Right forelimb (tissue), 1 donor: ENCODE measurements at regions not wholly inside any gene's neighbourhood (a gene's known extent, or its start where the extent isn't known, plus 50 kb on each side); places are given as distances from the start of the nearest gene placed in this dataset.

ENCODE experiments used
- DNase-seq: peaks from one replicate; pipeline ENCODE4 v3.0.0-alpha.2; 2018

DNA sequence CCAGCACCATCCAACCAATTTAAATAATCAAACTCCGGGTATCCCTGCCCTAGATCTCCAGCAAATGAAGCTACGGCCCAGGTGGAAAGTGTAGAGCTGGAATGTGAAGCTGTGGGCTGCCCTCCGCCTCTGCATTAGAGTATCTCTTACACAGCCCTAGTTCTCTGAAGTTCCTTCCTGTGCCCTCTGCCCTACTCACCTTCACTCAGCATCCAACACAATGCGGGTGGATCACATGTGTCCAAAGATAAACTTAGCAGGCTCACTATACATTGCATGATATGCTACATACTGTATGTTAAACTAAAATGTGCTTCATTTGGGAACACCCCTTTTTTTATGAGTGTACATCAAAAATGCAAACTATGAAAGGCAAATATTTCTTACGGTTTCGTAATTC lies 70.0 kb upstream of the RAD23B start:
- no peak for DNase-seq

DNA sequence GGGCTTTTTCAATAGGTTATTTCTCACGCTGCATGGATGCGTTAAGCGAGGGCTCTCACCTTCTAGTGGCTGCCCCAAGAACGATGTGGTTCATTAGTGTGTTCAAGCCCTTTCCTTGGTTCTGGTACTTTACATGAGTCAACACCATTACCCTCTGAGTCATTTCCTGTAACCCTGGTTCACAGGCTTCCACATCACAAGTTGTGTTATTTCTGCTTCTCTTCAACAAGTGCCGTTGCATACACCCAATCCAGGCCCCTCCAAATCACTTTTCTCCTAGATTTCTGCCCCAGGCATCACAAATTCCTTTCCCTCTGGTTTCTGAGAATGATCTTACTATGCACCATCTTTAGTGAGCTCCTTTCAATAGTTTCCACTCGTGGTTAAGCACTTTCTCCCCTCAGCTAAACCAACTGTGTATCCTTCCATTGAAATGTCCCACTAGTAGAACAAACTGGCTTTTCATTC lies 69.5 kb upstream of the RAD23B start:
- no peak for DNase-seq

DNA sequence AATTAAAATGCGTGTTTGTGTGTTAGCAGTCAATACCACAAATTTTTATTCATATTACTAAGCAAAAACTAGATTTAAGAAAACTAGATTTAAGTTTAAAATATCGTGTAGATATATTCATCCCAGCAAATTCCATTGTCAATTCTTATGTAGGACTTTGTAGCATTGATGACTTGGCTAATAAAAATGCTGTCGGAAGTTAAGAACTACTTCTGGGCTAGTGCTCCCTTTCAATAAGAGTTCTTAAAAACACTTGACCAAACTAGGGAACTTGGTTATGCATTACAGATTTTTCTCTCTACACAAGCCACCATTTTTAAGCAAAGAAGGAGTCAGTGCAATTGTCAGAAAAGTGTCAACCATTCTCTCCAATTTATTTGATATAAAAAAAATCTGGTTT lies 68.7 kb upstream of the RAD23B start:
- DNase-seq, result no peak

DNA sequence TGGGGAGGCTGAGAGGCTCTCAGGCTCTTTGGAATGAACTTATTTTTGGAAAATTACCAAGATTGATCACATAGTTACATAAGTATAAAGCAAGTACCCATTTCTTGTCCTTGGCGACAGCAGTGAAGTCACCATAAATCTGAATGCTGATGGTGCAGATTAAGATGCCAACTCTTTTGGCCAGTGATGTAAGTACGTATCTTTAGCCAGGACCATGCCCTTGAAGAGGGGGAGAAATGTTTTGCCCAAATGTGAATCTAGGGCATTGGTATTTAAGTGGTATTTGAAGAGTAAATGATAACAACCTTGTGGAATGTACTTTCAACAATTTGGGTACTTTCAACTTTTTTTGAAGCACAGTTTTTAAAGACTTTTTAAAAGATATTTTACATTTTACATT lies 68.2 kb upstream of the RAD23B start:
- DNase-seq, result no peak

DNA sequence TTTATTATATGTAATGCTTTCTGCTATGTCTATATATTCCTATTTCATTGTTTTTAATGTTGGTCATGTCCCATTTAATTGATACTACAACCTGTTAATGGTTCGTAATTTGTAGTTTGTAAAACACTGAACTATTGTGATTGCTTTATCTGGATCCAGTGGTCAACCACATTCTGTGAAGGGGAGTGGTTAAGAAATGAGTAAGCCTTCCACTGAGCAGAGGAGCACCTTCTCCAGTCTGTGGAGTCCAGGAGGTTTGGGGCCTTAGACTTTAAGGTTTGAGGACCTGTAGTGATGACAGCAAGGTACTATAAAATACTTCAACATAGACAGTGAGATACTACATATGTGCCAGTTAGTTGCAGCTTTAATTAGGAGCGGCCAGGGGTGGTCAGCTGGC lies 67.7 kb upstream of the RAD23B start:
- DNase-seq, result no peak

DNA sequence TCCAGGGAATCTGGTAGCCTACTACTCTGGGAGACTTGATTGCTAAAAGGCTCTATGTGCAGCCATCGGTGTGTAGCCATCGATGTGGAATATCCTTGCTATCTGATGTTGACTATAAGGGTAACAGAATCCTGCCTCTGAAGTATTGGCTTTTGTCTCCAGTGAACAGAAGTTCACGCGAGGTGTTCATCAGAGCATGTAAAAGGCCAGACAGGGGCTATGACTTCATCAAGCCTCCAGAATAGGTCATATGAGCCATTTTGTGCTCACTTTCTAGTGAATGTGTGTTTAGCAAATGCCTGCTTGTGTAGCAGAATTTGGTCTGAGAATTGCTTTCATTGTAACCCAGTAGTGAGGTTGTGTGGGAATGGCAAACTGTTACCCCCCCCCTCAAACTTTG lies 66.8 kb upstream of the RAD23B start:
- DNase-seq, result no peak

DNA sequence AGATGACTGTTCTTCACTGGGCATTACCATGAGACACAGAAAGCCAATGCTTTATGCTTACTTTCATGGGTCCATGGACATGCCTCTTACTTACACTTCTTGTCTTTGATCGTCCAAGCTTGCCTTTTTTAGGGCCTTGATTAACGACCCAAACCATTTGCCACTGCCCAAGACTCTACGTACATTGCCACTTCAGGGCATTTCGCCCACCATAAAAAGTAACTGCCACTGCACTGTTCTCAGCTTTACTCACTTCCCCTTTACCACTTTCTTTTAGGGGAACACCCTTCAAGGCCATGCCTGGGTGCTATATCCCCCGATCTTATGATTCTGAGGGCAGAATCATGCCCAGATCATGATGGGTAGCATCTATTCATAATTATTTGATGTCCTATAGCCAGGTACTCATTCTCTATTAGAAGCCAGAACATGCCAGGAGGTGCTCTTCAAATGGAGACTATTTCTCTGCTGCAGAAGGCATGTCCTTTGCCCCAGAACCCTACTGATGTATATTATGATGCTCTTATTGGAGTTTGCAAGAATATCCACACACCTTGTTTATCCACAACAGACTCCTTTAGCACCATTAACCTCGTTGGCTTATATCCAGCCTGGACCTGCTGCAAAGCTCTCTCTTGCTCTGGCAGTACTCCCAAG lies 64.1 kb upstream of the RAD23B start:
- no peak for DNase-seq

DNA sequence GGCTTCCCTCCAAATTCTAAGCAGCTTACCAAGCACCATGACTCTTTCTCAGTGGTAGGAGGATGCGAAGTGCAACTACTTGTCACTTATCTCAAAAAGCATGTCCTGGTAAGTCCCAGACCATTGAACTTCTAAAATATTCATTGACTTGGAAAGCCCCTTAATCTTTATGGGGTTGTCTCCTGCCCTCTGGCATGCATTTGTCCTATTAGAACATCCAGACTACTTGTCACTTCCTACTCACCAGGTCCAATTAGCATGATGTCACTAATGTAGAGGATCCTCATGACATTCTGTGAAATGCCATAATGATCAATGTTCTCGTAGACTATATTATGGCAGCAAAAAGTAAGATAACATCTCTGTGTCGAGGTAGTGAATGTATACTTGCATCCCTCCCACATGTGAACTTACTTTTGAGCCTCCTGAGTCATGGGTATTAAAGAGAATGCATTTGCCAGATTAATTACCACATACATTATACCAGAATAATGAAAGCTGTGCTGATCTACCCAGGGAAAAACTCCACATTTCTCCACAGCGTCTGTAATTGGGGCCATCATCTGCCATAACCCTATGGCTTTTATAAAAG lies 63.5 kb upstream of the RAD23B start:
- no peak for DNase-seq

DNA sequence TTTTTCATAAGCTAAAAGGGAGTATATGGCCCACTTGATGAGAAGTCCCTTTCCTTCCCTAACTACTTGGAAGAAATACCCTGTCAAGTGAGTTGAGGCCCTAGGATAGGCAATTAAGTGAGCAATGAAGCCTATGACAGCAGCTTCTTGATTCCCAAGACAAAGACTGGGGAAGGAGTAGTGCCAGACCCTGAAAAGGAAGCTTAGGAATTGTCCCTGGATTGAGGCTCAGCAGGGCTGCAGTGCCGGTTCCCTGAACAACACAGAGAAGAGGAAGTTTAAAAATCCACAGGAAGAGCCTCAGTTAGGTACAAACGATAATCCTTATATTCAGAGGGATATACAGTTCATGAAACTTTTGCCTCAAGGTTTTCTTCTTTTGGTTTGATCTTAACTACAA lies 61.8 kb upstream of the RAD23B start:
- no peak for DNase-seq

DNA sequence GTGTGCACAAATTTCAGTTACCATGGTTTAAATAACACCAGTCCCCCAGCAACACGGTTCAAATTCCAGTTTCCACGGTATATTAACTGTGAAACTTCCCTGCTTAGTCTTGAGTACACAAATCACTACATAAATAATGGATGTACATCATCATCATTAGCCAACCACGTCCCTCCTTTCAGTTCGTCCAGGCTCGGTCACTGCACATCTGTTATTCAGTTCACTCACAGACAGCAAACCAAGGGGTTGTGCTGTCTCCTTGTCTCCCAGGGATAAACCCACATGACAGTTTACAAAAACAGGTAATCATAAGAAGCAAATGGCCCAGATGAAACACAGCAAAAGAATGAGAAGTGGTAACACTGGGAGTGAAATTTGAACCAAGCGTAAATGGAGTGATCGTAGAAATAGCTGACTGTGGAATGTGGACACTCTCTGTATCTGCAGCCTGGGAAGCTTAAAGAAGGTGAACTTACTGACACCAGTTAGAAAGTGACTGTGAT lies 61.0 kb upstream of the RAD23B start:
- peak; percentile 48 for DNase-seq

DNA sequence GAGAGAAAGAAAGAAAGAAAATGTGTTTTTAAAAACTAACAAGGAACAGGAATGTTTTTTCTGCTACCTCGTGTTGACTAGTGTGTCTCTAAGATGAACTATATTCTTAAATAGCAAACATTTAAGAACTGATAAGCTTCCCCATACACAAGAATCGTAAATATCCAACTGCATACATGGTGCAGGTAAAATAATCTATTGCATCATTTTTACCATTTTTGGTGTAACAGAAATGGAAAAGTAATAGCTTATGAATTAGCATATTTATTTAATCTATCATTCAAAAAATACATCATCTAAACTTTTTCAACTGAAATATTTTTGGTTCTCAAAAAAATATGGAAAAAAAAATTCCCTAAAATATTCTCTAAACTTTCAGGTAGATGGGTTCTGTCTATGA lies 59.7 kb upstream of the RAD23B start:
- DNase-seq, result no peak

DNA sequence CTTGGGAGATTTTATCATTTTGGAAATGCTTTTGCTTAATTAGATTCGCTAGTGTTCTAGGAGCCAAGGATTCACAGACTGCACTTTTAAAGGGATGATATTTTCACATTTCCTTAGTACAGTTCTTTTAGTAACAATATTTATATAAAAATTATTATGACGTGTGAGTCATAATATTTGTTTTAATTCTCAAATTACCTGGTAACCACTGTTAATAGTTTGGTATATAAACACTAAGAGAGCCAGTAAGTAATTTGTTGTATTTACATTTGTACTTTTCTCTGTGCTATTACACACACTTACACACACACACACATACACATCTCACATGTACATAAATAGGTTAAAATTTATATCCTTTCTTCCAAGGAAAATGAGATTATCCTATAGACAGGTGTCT lies 58.8 kb upstream of the RAD23B start:
- DNase-seq, result no peak

DNA sequence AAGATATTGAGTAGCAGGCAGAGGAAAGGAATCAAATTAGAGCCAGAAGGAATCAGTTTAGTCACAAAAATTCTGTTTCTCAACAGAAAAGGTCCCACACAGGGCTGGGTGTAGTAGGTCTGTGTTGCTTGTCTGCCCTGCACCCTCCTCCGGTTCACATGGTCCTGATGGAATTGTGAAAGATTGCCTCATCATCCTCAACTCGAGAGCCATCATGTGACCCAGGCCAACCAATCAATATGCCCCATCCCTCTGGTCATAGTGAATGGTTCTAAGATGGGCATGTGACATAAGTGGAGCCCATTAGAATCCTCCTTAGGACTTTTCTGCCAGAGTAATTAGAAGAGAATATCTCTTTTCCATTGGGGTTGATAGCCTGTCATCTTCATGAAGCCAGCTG lies 56.7 kb upstream of the RAD23B start:
- DNase-seq, result no peak

DNA sequence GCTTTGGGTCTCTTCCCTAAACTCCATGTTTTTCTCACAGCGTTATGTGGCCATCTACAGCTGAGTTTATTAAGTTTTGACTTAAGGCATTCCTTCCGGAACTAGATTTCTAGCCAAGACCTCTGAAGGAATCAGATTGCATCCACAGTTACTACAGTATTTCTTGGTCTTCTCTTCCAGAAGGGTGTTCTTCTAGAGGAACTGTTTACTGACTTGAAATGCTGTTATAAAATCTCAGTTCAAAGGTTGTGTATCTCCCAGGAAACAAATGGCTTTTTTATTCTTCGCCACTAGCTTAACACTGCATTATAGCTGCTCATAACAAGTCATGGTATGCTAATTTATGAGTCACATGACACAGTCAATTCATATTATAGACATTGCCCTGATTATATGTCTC lies 55.3 kb upstream of the RAD23B start:
- DNase-seq, result no peak

DNA sequence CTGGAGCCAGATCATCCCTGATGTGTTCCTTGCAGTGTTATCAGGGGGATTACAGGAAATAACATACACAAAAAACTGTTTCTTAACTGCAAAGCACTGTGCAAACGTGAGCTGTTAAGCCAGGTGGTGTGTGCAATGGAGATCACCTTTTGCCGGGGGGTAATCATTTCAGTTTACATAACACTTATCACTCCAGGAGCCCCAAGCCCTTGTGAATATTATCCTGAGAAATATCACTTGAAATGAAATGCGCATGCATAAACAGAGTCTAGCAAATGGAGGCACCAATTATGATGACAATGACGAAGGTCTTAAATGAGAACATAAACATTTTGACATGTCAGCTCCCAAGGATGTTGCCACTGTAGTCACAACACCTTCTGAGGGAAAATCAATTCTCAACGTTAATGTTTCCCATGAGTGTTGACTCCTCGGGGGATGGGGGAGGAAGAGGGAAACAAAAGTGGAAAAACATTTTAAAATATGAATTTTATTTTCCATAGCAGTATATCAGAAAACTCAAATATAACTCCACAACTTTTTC lies 54.5 kb upstream of the RAD23B start:
- DNase-seq, result no peak

DNA sequence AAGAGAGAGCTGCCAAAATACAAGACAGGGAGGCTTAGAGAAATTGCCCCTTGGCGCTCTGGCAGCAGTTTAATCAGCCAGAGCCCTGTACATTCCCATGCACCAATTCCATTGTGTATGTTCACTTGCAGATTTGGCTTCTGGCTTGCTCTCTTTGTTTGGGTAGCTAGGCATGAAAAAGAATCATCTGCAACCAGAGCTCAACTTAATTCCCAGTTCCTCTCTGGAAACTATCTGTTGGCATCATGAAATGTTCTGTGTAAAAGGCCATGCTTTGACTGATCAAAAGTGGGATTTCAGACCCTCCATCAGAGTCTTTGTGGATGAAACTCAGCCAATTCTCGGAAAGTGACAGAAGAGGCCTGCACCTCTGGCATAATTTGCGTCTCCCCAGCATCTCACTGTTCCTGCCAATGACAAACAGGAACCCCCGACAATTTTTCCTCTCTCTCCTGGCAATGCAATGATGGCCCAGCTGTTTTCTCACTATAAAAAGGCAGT lies 53.8 kb upstream of the RAD23B start:
- peak; percentile 58 for DNase-seq
